Heart left ventricle (tissue), 13 donors: ENCODE measurements at regions not wholly inside any gene's neighbourhood (a gene's known extent, or its start where the extent isn't known, plus 50 kb on each side); places are given as distances from the start of the nearest gene placed in this dataset.

ENCODE experiments used
- CTCF ChIP-seq, 12 donors: fragments of 200-600 bp; sonication (generic) in 4 of 12; IDR thresholded peaks; one replicate each; pipeline versions ENCODE4 v1.5.0 to v1.8.0; 2018 to 2022; ENCODE audit warnings: antibody characterized with exemption in 12 of 12, mild to moderate bottlenecking in 5 of 12
- POLR2A ChIP-seq, 2 donors: fragments of 450-650 bp; IDR thresholded peaks; one replicate each; pipeline ENCODE4 v1.6.1; 2017; ENCODE audit warnings: antibody characterized with exemption in 2 of 2, mild to moderate bottlenecking in 2 of 2, moderate library complexity in 2 of 2
- donor health status: ischemic (EF 13 %, LVEDD 7.1; RV severe dilation, severe dysfunction).
- donor health status: DM: no; HTN: yes; CAD: no.
- donor health status: DM: no; HTN: no; CAD: no.
- donor health status: ischemic (EF 25% LVEDD 6.9; RV normal size, moderate dysfunction).
- donor health status: ischemic (EF 25% LVEDD 5.7; RV mildly dilated, moderate dysfunction).
- donor health status: ischemic (EF 35%, LVEDD 5.7; RV mildly dilated, moderate dysfunction).
- donor health status: nonischemic (EF 11% LVEDD 7.7; RV severe dilation, severe dysfunction).
- donor health status: DM: yes; HTN: yes; CAD: no.
- donor health status: PGD.
- donor health status: ischemic (EF 29% LVEDD 5.4; RV normal size, mild dysfunction).
- donor health status: nonischemic (EF 23%, LVEDD 6.1; RV moderate dilation, normal function).

- no peak for TF ChIP-seq POLR2A (IDR thresholded peaks at IDR 0.05)
- TF ChIP-seq CTCF (IDR thresholded peaks at IDR 0.05), result no peak
Observed at GRCh38 chr13:70950664-70951063, 842.4 kb upstream of the KLHL1 start.
